Coronary artery (tissue), 2 donors: ENCODE measurements at regions not wholly inside any gene's neighbourhood (a gene's known extent, or its start where the extent isn't known, plus 50 kb on each side); places are given as distances from the start of the nearest gene placed in this dataset.

Experiments used
- DNase-seq: peaks from one replicate; pipeline ENCODE4 v3.0.0-alpha.2; 2017; ENCODE audit warnings: low spot score
- H3K27ac ChIP-seq, 2 donors: fragments of 200-600 bp; sonication (generic); one replicate each; pipeline ENCODE4 v1.5.1; 2016 to 2019
- H3K4me3 ChIP-seq: fragments of 200-600 bp; sonication (generic); 2 replicates; pipeline ENCODE4 v1.5.1; 2016; ENCODE audit warnings: mild to moderate bottlenecking, moderate library complexity
- CTCF ChIP-seq: fragments of 200-600 bp; sonication (generic); IDR thresholded peaks from one replicate; pipeline ENCODE4 v1.5.1; 2019; ENCODE audit warnings: antibody characterized with exemption

GRCh38 chr3:189508784-189509501 lies 122.2 kb upstream of the TP63 start:
- Histone ChIP-seq H3K4me3 (no peak overlapping the region), H3K27ac (no peak overlapping the region)
- DNase-seq: no peak
- no peak for TF ChIP-seq CTCF

DNA sequence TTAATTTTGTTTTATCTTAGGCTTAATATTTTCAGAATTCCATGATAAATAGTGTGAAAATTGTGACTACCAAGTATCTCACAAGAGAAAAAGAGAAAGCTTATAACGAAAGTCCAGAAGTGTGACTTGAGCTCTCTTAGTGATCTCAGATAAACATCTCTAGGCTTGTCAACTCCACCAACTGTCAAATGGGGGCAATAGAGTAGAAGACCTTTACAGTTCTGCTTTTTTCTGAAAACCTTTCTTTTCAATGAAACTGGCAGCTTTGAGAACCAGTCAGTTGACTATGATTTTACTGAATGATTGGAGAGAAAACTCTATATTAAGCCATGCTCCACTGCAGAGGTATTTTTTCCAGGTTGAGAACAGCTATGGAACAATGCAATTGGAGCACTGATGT lies 119.2 kb upstream of the TP63 start:
- TF ChIP-seq CTCF: no peak
- no peak for DNase-seq
- no peak overlapping the region for H3K27ac ChIP-seq
- H3K4me3 ChIP-seq: no peak overlapping the region

- no peak for TF ChIP-seq CTCF
- no peak overlapping the region for H3K27ac ChIP-seq
- no peak for DNase-seq
- H3K4me3 ChIP-seq: no peak overlapping the region
These were observed 118.4 kb upstream of the TP63 start for GRCh38 chr3:189512821-189513220.

GRCh38 chr3:189513281-189514117 lies 117.7 kb upstream of the TP63 start:
- no peak overlapping the region for H3K27ac ChIP-seq
- no peak for DNase-seq
- no peak overlapping the region for H3K4me3 ChIP-seq
- no peak for TF ChIP-seq CTCF

- no peak for TF ChIP-seq CTCF
- no peak for DNase-seq
- H3K4me3 ChIP-seq: no peak overlapping the region
- H3K27ac ChIP-seq: no peak overlapping the region
These were observed 115.2 kb upstream of the TP63 start for GRCh38 chr3:189516039-189516438.

DNA sequence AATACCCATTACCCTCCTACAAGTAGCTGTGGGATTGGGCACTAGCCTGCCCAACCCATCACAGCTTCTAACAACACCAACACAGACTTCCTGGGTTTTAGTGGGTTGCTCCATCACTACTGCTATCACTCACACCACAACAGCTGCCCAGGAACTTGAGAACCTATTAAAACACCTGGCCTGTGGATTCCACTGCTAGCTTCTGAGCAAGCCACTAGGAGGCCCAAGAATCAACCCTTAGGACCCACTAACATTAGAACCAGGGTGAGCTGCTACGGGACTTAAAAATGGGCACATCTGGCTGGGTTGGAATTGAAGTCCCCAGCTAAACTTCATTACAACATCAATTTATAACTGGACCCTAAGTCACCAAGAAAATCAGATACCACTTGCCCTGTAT lies 113.2 kb upstream of the TP63 start:
- Histone ChIP-seq H3K4me3 (no peak overlapping the region), H3K27ac (no peak overlapping the region)
- no peak for TF ChIP-seq CTCF
- no peak for DNase-seq

GRCh38 chr3:189519458-189519857 lies 111.7 kb upstream of the TP63 start:
- TF ChIP-seq CTCF: no peak
- H3K27ac ChIP-seq: no peak overlapping the region
- DNase-seq: no peak
- H3K4me3 ChIP-seq: no peak overlapping the region
